ENCODE measurements at regions not wholly inside any gene's neighbourhood (a gene's known extent, or its start where the extent isn't known, plus 50 kb on each side); places are given as distances from the start of the nearest gene placed in this dataset.

- no peak overlapping the region for H3K4me2 ChIP-seq
- H3K4me1 ChIP-seq (ENCODE audit: control insufficient read depth in 1 of 2, insufficient read depth in 2 of 2, low read depth in 1 of 2, low read length in 1 of 2), result no peaks in the 10 kb centered on the region
- H3K9me3 ChIP-seq, result no peaks in the 10 kb centered on the region
- no peak overlapping the region for H3K27ac ChIP-seq (ENCODE audit: low read depth in 2 of 2, low read length in 1 of 2)
- no peaks in the 10 kb centered on the region for H3K27me3 ChIP-seq (ENCODE audit: insufficient read depth)
- H3F3A ChIP-seq (replicated peaks; ENCODE audit: insufficient read depth), result no peaks in the 10 kb centered on the region
- whole genome bisulfite sequencing (ENCODE audit: low lambda C conversion rate), result 12% methylated on average over 3 of the region's 3 CpGs
- H2AFZ ChIP-seq (ENCODE audit: low read depth), result no peak overlapping the region
- no peak for DNase-seq
- H3K9me2 ChIP-seq, result no peaks in the 10 kb centered on the region
- no peaks in the 10 kb centered on the region for H3K79me2 ChIP-seq (ENCODE audit: insufficient read depth)
- H3K36me3 ChIP-seq (replicated peaks in 1 of 2; ENCODE audit: control insufficient read depth in 1 of 2, insufficient read depth in 2 of 2, low read length in 1 of 2), result no peaks in the 10 kb centered on the region
- ChIA-PET CTCF (no interaction called here), POLR2A (no interaction called here)
- H4K20me1 ChIP-seq (ENCODE audit: insufficient read depth), result no peaks in the 10 kb centered on the region
- H3K9ac ChIP-seq, result no peak overlapping the region
- H3K4me3 ChIP-seq (ENCODE audit: low read depth in 2 of 2, low read length in 1 of 2), result no peak overlapping the region
- TF ChIP-seq EZH2phosphoT487 (IDR thresholded peaks at IDR 0.05; ENCODE audit: borderline replicate concordance, low read depth), result no peak
- TF ChIP-seq TAF1 (IDR thresholded peaks at IDR 0.05; ENCODE audit: borderline replicate concordance, low read depth, low read length), result no peak
- TF ChIP-seq RXRA (IDR thresholded peaks at IDR 0.05; ENCODE audit: borderline replicate concordance, low read depth), result no peak
- no peak for TF ChIP-seq POLR2AphosphoS5 (IDR thresholded peaks at IDR 0.05; ENCODE audit: low read depth, low read length)
- no peak for TF ChIP-seq CTCF (IDR thresholded peaks at IDR 0.05)
These were observed 85.6 kb downstream of the BMP4 start for GRCh38 chr14:53871011-53871410.

GRCh38 chr14:53865711-53866110, 90.9 kb downstream of the BMP4 start:
- H3F3A ChIP-seq (replicated peaks; ENCODE audit: insufficient read depth), result no peaks in the 10 kb centered on the region
- H4K20me1 ChIP-seq (ENCODE audit: insufficient read depth), result no peaks in the 10 kb centered on the region
- H3K9me2 ChIP-seq, result no peaks in the 10 kb centered on the region
- ChIA-PET CTCF (no interaction called here), POLR2A (no interaction called here)
- TF ChIP-seq MAX (IDR thresholded peaks at IDR 0.05; ENCODE audit: low read depth) (no peak), NRF1 (IDR thresholded peaks at IDR 0.05; ENCODE audit: low read depth, low read length) (no peak), SIN3A (IDR thresholded peaks at IDR 0.05; ENCODE audit: borderline replicate concordance, low read depth, low read length) (no peak), ZBTB33 (IDR thresholded peaks at IDR 0.05; ENCODE audit: borderline replicate concordance, low read depth) (no peak), JUND (IDR thresholded peaks at IDR 0.05) (no peak), FOXM1 (IDR thresholded peaks at IDR 0.05; ENCODE audit: low read depth) (no peak), NFIC (IDR thresholded peaks at IDR 0.05; ENCODE audit: borderline replicate concordance) (no peak), SMC3 (IDR thresholded peaks at IDR 0.05; ENCODE audit: low read depth, low read length) (no peak), TEAD4 (IDR thresholded peaks at IDR 0.05; ENCODE audit: borderline replicate concordance, insufficient read depth) (no peak), ELF1 (IDR thresholded peaks at IDR 0.05) (no peak), GATA2 (CRISPR knock-in tag; IDR thresholded peaks at IDR 0.05) (no peak), USF1 (IDR thresholded peaks at IDR 0.05; ENCODE audit: borderline replicate concordance, low read depth) (no peak), RCOR1 (IDR thresholded peaks at IDR 0.05; ENCODE audit: low read length) (no peak), FOSL2 (IDR thresholded peaks at IDR 0.05; ENCODE audit: borderline replicate concordance, low read depth) (no peak), CTCF (IDR thresholded peaks at IDR 0.05) (no peak), MEF2A (IDR thresholded peaks at IDR 0.05; ENCODE audit: borderline replicate concordance, low read depth) (no peak)
- H3K27me3 ChIP-seq (ENCODE audit: insufficient read depth), result no peaks in the 10 kb centered on the region; the same call in 1 of the 2 replicates
- no peaks in the 10 kb centered on the region for H3K36me3 ChIP-seq (replicated peaks in 1 of 2; ENCODE audit: control insufficient read depth in 1 of 2, insufficient read depth in 2 of 2, low read length in 1 of 2)
- no peak overlapping the region for H3K4me2 ChIP-seq
- no peak for DNase-seq
- WGBS (ENCODE audit: low lambda C conversion rate), result 9% methylated on average over 2 of the region's 2 CpGs
- no peaks in the 10 kb centered on the region for H3K79me2 ChIP-seq (ENCODE audit: insufficient read depth)
- H3K9ac ChIP-seq, result no peak overlapping the region
- no peak overlapping the region for H3K27ac ChIP-seq (ENCODE audit: low read depth in 2 of 2, low read length in 1 of 2)
- no peaks in the 10 kb centered on the region for H3K9me3 ChIP-seq
- H2AFZ ChIP-seq (ENCODE audit: low read depth), result no peak overlapping the region
- no peaks in the 10 kb centered on the region for H3K4me1 ChIP-seq (ENCODE audit: control insufficient read depth in 1 of 2, insufficient read depth in 2 of 2, low read depth in 1 of 2, low read length in 1 of 2)
- H3K4me3 ChIP-seq (ENCODE audit: low read depth in 2 of 2, low read length in 1 of 2), result no peak overlapping the region
